SK-N-SH (cell line): ENCODE measurements at regions not wholly inside any gene's neighbourhood (a gene's known extent, or its start where the extent isn't known, plus 50 kb on each side); places are given as distances from the start of the nearest gene placed in this dataset.

Source experiments
- CHD2 ChIP-seq: fragments of 150-350 bp; IDR thresholded peaks from 2 replicates; pipeline ENCODE4 v1.6.1; 2018; ENCODE audit warnings: low read length; ENCODE audit not compliant: partially characterized antibody
- EZH2phosphoT487 ChIP-seq: fragments of 200-600 bp; sonication (generic); IDR thresholded peaks from 2 replicates; pipeline ENCODE4 v1.6.1; 2017; ENCODE audit warnings: low read depth, mixed run types, mild to moderate bottlenecking, antibody characterized with exemption, moderate library complexity, borderline replicate concordance
- FOXM1 ChIP-seq: IDR thresholded peaks from 2 replicates; pipeline ENCODE4 v1.4.0; 2012; ENCODE audit warnings: low read depth, mild to moderate bottlenecking
- GABPA ChIP-seq: IDR thresholded peaks from 2 replicates; pipeline ENCODE4 v1.4.0; 2012; ENCODE audit warnings: low read depth, mild to moderate bottlenecking
- POLR2AphosphoS5 ChIP-seq: IDR thresholded peaks from 2 replicates; pipeline ENCODE4 v1.6.1; 2012; ENCODE audit warnings: low read depth, low read length
- RXRA ChIP-seq: IDR thresholded peaks from 2 replicates; pipeline ENCODE4 v1.4.0; 2012; ENCODE audit warnings: low read depth, mild to moderate bottlenecking, borderline replicate concordance
- SIN3A ChIP-seq: IDR thresholded peaks from 2 replicates; pipeline ENCODE4 v1.6.1; 2012; ENCODE audit warnings: low read depth, mild to moderate bottlenecking, low read length, moderate library complexity, borderline replicate concordance
- SMC3 ChIP-seq: IDR thresholded peaks from 2 replicates; pipeline ENCODE4 v1.6.1; 2012; ENCODE audit warnings: low read depth, low read length, improper control_type of control experiment
- TF ChIP-seq, protein P1 (sequence below): fragments of 200-600 bp; sonication (generic); IDR thresholded peaks from 2 replicates; pipeline ENCODE4 v1.6.1; 2017; ENCODE audit warnings: antibody characterized with exemption, mild to moderate bottlenecking, moderate library complexity

DNA sequence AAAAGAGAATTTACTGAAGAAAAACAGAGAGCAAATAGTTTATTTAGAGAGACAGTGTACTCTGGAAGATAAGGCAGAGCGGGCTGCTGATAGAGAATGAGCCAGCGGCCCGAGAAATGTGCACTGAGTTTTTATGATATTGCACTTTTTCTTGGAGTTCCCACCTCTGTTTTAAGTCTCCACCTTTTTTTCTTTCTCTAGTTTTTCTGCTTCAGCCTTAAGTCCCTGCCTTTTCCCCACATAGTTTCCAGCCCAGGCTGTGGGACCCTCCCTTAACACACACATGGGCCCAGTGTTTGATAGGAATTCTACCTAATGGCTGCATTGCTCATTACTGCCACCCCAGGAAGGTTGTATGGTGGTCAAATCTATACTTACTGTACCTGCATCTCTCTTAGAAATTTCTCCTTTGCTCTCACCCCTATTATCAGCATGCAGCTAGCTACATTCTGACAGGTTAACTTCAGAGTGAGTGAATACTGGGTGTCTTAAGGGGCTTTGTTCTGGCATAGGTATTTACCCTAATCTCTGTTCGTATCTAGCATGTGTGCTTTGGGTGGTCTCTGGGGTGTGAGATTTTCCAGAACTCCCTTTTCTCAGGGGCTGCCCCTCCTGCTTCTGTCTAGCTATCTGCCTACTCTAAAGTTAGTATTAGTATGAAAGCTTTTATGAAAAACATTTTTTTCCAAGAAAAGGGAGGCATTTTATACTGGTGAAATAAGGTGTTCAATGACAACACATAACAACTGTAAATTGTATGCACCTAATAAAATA, 127.3 kb upstream of the TOP3B start:
- TF ChIP-seq POLR2AphosphoS5, result no peak
- TF ChIP-seq, protein P1, sequence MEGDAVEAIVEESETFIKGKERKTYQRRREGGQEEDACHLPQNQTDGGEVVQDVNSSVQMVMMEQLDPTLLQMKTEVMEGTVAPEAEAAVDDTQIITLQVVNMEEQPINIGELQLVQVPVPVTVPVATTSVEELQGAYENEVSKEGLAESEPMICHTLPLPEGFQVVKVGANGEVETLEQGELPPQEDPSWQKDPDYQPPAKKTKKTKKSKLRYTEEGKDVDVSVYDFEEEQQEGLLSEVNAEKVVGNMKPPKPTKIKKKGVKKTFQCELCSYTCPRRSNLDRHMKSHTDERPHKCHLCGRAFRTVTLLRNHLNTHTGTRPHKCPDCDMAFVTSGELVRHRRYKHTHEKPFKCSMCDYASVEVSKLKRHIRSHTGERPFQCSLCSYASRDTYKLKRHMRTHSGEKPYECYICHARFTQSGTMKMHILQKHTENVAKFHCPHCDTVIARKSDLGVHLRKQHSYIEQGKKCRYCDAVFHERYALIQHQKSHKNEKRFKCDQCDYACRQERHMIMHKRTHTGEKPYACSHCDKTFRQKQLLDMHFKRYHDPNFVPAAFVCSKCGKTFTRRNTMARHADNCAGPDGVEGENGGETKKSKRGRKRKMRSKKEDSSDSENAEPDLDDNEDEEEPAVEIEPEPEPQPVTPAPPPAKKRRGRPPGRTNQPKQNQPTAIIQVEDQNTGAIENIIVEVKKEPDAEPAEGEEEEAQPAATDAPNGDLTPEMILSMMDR, result no peak; the same call in 1 of the 2 replicates
- no peak for TF ChIP-seq CHD2
- no peak for TF ChIP-seq SIN3A
- no peak for TF ChIP-seq SMC3
- TF ChIP-seq FOXM1, result no peak
- no peak for TF ChIP-seq EZH2phosphoT487
- no peak for TF ChIP-seq RXRA
- no peak for TF ChIP-seq GABPA
